ENCODE measurements at regions not wholly inside any gene's neighbourhood (a gene's known extent, or its start where the extent isn't known, plus 50 kb on each side); places are given as distances from the start of the nearest gene placed in this dataset.

- in situ Hi-C loops (cut with HindIII; ENCODE audit: low sequenced_read_pairs), result no loop called here
Measured at GRCh38 chr2:150215041-150215440, 272.4 kb downstream of the RND3 start.

- in situ Hi-C loops (cut with HindIII; ENCODE audit: low sequenced_read_pairs), result no loop called here
Measured at GRCh38 chr2:150214626-150215025, 272.8 kb downstream of the RND3 start.

- in situ Hi-C loops (cut with HindIII; ENCODE audit: low sequenced_read_pairs), result no loop called here
Measured at GRCh38 chr2:150212722-150213171, 274.7 kb downstream of the RND3 start.

- in situ Hi-C loops (cut with HindIII; ENCODE audit: low sequenced_read_pairs), result no loop called here
Measured at GRCh38 chr2:150211164-150211631, 276.3 kb downstream of the RND3 start.

GRCh38 chr2:150209746-150210145 lies 277.7 kb downstream of the RND3 start:
- in situ Hi-C loops (cut with HindIII; ENCODE audit: low sequenced_read_pairs), result no loop called here

GRCh38 chr2:150208689-150209088 lies 278.8 kb downstream of the RND3 start:
- in situ Hi-C loops (cut with HindIII; ENCODE audit: low sequenced_read_pairs), result no loop called here

- in situ Hi-C loops (cut with HindIII; ENCODE audit: low sequenced_read_pairs), result no loop called here
Measured at GRCh38 chr2:150207979-150208378, 279.5 kb downstream of the RND3 start.

GRCh38 chr2:150204451-150204850 lies 283.0 kb downstream of the RND3 start:
- in situ Hi-C loops (cut with HindIII; ENCODE audit: low sequenced_read_pairs), result no loop called here

- in situ Hi-C loops (cut with HindIII; ENCODE audit: low sequenced_read_pairs), result loop anchor here (5.0 kb wide), 1 partner anchor 83 kb away; no protein-coding TSS in a partner anchor
Measured at GRCh38 chr2:150194816-150195215, 292.7 kb downstream of the RND3 start.

- in situ Hi-C loops (cut with HindIII; ENCODE audit: low sequenced_read_pairs), result loop anchor here (5.0 kb wide), 1 partner anchor 80 kb away; no protein-coding TSS in a partner anchor
Measured at GRCh38 chr2:150192701-150193100, 294.8 kb downstream of the RND3 start.

- in situ Hi-C loops (cut with HindIII; ENCODE audit: low sequenced_read_pairs), result loop anchor here (5.0 kb wide), 1 partner anchor 79 kb away; no protein-coding TSS in a partner anchor
Measured at GRCh38 chr2:150191349-150191748, 296.1 kb downstream of the RND3 start.

- in situ Hi-C loops (cut with HindIII; ENCODE audit: low sequenced_read_pairs), result loop anchor here (5.0 kb wide), 1 partner anchor 78 kb away; no protein-coding TSS in a partner anchor
Measured at GRCh38 chr2:150190546-150190945, 296.9 kb downstream of the RND3 start.

GRCh38 chr2:150188800-150189199 lies 298.7 kb downstream of the RND3 start:
- in situ Hi-C loops (cut with HindIII; ENCODE audit: low sequenced_read_pairs), result no loop called here

- in situ Hi-C loops (cut with HindIII; ENCODE audit: low sequenced_read_pairs), result no loop called here
Measured at GRCh38 chr2:150188177-150188576, 299.3 kb downstream of the RND3 start.

- in situ Hi-C loops (cut with HindIII; ENCODE audit: low sequenced_read_pairs), result no loop called here
Measured at GRCh38 chr2:150182566-150183235, 304.8 kb downstream of the RND3 start.

GRCh38 chr2:150178591-150178990 lies 308.9 kb downstream of the RND3 start:
- in situ Hi-C loops (cut with HindIII; ENCODE audit: low sequenced_read_pairs), result no loop called here

GRCh38 chr2:150174971-150175421 lies 312.5 kb downstream of the RND3 start:
- in situ Hi-C loops (cut with HindIII; ENCODE audit: low sequenced_read_pairs), result no loop called here

GRCh38 chr2:150174056-150174805 lies 313.2 kb downstream of the RND3 start:
- in situ Hi-C loops (cut with HindIII; ENCODE audit: low sequenced_read_pairs), result no loop called here

GRCh38 chr2:150171065-150171548 lies 316.4 kb downstream of the RND3 start:
- in situ Hi-C loops (cut with HindIII; ENCODE audit: low sequenced_read_pairs), result no loop called here

GRCh38 chr2:150169237-150169629 lies 318.2 kb downstream of the RND3 start:
- in situ Hi-C loops (cut with HindIII; ENCODE audit: low sequenced_read_pairs), result no loop called here

GRCh38 chr2:150168595-150169236 lies 318.8 kb downstream of the RND3 start:
- in situ Hi-C loops (cut with HindIII; ENCODE audit: low sequenced_read_pairs), result no loop called here
